ENCODE measurements at regions not wholly inside any gene's neighbourhood (a gene's known extent, or its start where the extent isn't known, plus 50 kb on each side); places are given as distances from the start of the nearest gene placed in this dataset.

GRCh38 chr1:36721261-36721660 lies 238.5 kb upstream of the CSF3R start:
- no peak for DNase-seq (ENCODE audit: low read depth in 2 of 2)

- no peak for DNase-seq (ENCODE audit: low read depth in 2 of 2)
These were observed 234.7 kb upstream of the CSF3R start for GRCh38 chr1:36717431-36717830.

GRCh38 chr1:36715797-36716196 lies 233.1 kb upstream of the CSF3R start:
- no peak for DNase-seq (ENCODE audit: low read depth in 2 of 2)

GRCh38 chr1:36714301-36714700 lies 231.6 kb upstream of the CSF3R start:
- no peak for DNase-seq (ENCODE audit: low read depth in 2 of 2)

GRCh38 chr1:36711480-36711879 lies 228.8 kb upstream of the CSF3R start:
- DNase-seq (ENCODE audit: low read depth in 2 of 2) = no peak

GRCh38 chr1:36710951-36711350 lies 228.2 kb upstream of the CSF3R start:
- no peak for DNase-seq (ENCODE audit: low read depth in 2 of 2)

GRCh38 chr1:36709869-36710481 lies 227.3 kb upstream of the CSF3R start:
- no peak for DNase-seq (ENCODE audit: low read depth in 2 of 2)

- no peak for DNase-seq (ENCODE audit: low read depth in 2 of 2)
These were observed 225.9 kb upstream of the CSF3R start for GRCh38 chr1:36708587-36708986.

- no peak for DNase-seq (ENCODE audit: low read depth in 2 of 2)
These were observed 224.5 kb upstream of the CSF3R start for GRCh38 chr1:36707221-36707620.

- DNase-seq (ENCODE audit: low read depth in 2 of 2) = no peak
These were observed 223.7 kb upstream of the CSF3R start for GRCh38 chr1:36706416-36706815.

GRCh38 chr1:36705629-36706028 lies 222.9 kb upstream of the CSF3R start:
- DNase-seq (ENCODE audit: low read depth in 2 of 2) = peak in 1 of 2 donors; percentile 68

- peak; percentile 71 to 84 for DNase-seq (ENCODE audit: low read depth in 2 of 2)
These were observed 221.0 kb upstream of the CSF3R start for GRCh38 chr1:36703526-36704208.

GRCh38 chr1:36702963-36703362 lies 220.2 kb upstream of the CSF3R start:
- DNase-seq (ENCODE audit: low read depth in 2 of 2) = no peak

- no peak for DNase-seq (ENCODE audit: low read depth in 2 of 2)
These were observed 216.6 kb upstream of the CSF3R start for GRCh38 chr1:36699113-36699911.

- DNase-seq (ENCODE audit: low read depth in 2 of 2) = no peak
These were observed 215.3 kb upstream of the CSF3R start for GRCh38 chr1:36697836-36698605.

GRCh38 chr1:36696261-36696940 lies 213.7 kb upstream of the CSF3R start:
- no peak for DNase-seq (ENCODE audit: low read depth in 2 of 2)

GRCh38 chr1:36693603-36694002 lies 210.9 kb upstream of the CSF3R start:
- no peak for DNase-seq (ENCODE audit: low read depth in 2 of 2)

GRCh38 chr1:36693161-36693525 lies 210.4 kb upstream of the CSF3R start:
- no peak for DNase-seq (ENCODE audit: low read depth in 2 of 2)

GRCh38 chr1:36692465-36693160 lies 209.9 kb upstream of the CSF3R start:
- DNase-seq (ENCODE audit: low read depth in 2 of 2) = no peak

GRCh38 chr1:36691374-36691773 lies 208.7 kb upstream of the CSF3R start:
- DNase-seq (ENCODE audit: low read depth in 2 of 2) = no peak

GRCh38 chr1:36689992-36690391 lies 207.3 kb upstream of the CSF3R start:
- no peak for DNase-seq (ENCODE audit: low read depth in 2 of 2)
